ENCODE measurements at regions not wholly inside any gene's neighbourhood (a gene's known extent, or its start where the extent isn't known, plus 50 kb on each side); places are given as distances from the start of the nearest gene placed in this dataset.

DNA sequence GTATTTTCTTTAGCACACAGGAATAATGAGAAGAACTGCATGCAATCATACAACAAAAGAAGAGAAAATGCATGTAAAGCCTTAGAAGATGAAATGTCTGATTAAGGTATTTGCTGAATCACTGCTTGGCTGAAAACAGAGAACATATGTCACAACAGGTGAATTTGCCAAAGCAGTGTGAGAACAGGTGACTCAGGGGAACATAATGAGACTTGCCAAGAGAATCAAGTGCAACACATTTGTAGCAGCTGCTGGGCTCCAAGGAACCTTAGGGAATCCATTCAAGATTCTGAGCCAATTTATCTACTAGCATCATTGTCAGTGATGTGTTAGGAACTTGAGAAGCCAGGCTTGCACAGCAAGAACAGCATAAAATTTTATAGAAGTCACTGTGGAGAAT, 273.1 kb downstream of the PCDH20 start:
- TF ChIP-seq, protein P1, sequence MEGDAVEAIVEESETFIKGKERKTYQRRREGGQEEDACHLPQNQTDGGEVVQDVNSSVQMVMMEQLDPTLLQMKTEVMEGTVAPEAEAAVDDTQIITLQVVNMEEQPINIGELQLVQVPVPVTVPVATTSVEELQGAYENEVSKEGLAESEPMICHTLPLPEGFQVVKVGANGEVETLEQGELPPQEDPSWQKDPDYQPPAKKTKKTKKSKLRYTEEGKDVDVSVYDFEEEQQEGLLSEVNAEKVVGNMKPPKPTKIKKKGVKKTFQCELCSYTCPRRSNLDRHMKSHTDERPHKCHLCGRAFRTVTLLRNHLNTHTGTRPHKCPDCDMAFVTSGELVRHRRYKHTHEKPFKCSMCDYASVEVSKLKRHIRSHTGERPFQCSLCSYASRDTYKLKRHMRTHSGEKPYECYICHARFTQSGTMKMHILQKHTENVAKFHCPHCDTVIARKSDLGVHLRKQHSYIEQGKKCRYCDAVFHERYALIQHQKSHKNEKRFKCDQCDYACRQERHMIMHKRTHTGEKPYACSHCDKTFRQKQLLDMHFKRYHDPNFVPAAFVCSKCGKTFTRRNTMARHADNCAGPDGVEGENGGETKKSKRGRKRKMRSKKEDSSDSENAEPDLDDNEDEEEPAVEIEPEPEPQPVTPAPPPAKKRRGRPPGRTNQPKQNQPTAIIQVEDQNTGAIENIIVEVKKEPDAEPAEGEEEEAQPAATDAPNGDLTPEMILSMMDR (IDR thresholded peaks at IDR 0.05) = no peak
- no peak for TF ChIP-seq POLR2A (IDR thresholded peaks at IDR 0.05)

All from heart left ventricle (tissue), 13 donors.